Liver (tissue), 8 donors: ENCODE measurements at regions not wholly inside any gene's neighbourhood (a gene's known extent, or its start where the extent isn't known, plus 50 kb on each side); places are given as distances from the start of the nearest gene placed in this dataset.

Experiments
- DNase-seq: peaks from one replicate; pipeline ENCODE4 v3.0.0-alpha.2; 2017; ENCODE audit warnings: low spot score
- H3K27ac ChIP-seq, 2 donors: one replicate each; pipeline ENCODE4 v1.7.0; 2013; ENCODE audit warnings: inconsistent platforms in 2 of 2, low read length in 2 of 2, control low read depth in 1 of 2, low read depth in 1 of 2, mild to moderate bottlenecking in 1 of 2
- H3K27me3 ChIP-seq, 4 donors: one replicate each; pipeline versions ENCODE4 v1.6.1 to v1.7.0; 2013; ENCODE audit warnings: low read length in 3 of 4, inconsistent platforms in 1 of 4, mild to moderate bottlenecking in 1 of 4, moderate library complexity in 1 of 4; ENCODE audit not compliant: control insufficient read depth in 4 of 4, insufficient read depth in 4 of 4
- H3K36me3 ChIP-seq, 4 donors: one replicate each; pipeline versions ENCODE4 v1.6.1 to v1.7.0; 2013; ENCODE audit warnings: low read length in 3 of 4, mild to moderate bottlenecking in 3 of 4, low read depth in 1 of 4, moderate library complexity in 1 of 4; ENCODE audit not compliant: control insufficient read depth in 4 of 4, insufficient read depth in 3 of 4
- H3K4me1 ChIP-seq, 4 donors: one replicate each; pipeline versions ENCODE4 v1.6.1 to v1.7.0; 2013; ENCODE audit warnings: low read length in 3 of 4, mild to moderate bottlenecking in 3 of 4, moderate library complexity in 1 of 4; ENCODE audit not compliant: control insufficient read depth in 4 of 4, insufficient read depth in 4 of 4
- H3K4me3 ChIP-seq, 3 donors: one replicate each; pipeline versions ENCODE4 v1.6.1 to v1.7.0; 2013; ENCODE audit warnings: low read length in 3 of 3, control low read depth in 1 of 3, low read depth in 1 of 3, mild to moderate bottlenecking in 1 of 3
- H3K9ac ChIP-seq, 2 donors: one replicate each; pipeline ENCODE4 v1.7.0; 2013; ENCODE audit warnings: low read length in 2 of 2, mild to moderate bottlenecking in 2 of 2, moderate library complexity in 2 of 2, control low read depth in 1 of 2, low read depth in 1 of 2
- H3K9me3 ChIP-seq, 4 donors: one replicate each; pipeline versions ENCODE4 v1.6.1 to v1.7.0; 2013; ENCODE audit warnings: low read length in 3 of 4; ENCODE audit not compliant: control insufficient read depth in 4 of 4
- ATF3 ChIP-seq: IDR thresholded peaks from 2 replicates; pipeline ENCODE4 v1.6.1; 2016; ENCODE audit warnings: antibody characterized with exemption
- CTCF ChIP-seq: fragments of 150-350 bp; IDR thresholded peaks from 2 replicates; pipeline ENCODE4 v1.5.1; 2017; ENCODE audit warnings: improper control_type of control experiment, low read depth, low read length; ENCODE audit not compliant: missing input control
- EGR1 ChIP-seq, 2 donors: IDR thresholded peaks; 2 replicates each; pipeline ENCODE4 v1.6.1; 2016 to 2018; ENCODE audit warnings: antibody characterized with exemption in 2 of 2, low read depth in 2 of 2
- FOXA1 ChIP-seq: IDR thresholded peaks from 2 replicates; pipeline ENCODE4 v1.6.1; 2016; ENCODE audit warnings: antibody characterized with exemption
- FOXA2 ChIP-seq: IDR thresholded peaks from 2 replicates; pipeline ENCODE4 v1.6.1; 2016; ENCODE audit warnings: antibody characterized with exemption
- GABPA ChIP-seq, 2 donors: IDR thresholded peaks in 1 of 2; conservative IDR thresholded peaks in 1 of 2; 2 replicates each; pipeline ENCODE4 v1.6.1; 2016; ENCODE audit warnings: antibody characterized with exemption in 2 of 2, mild to moderate bottlenecking in 1 of 2, moderate library complexity in 1 of 2
- HNF4A ChIP-seq, 2 donors: conservative IDR thresholded peaks; 2 replicates each; pipeline ENCODE4 v1.6.1; 2016; ENCODE audit warnings: antibody characterized with exemption in 2 of 2, mild to moderate bottlenecking in 2 of 2
- HNF4G ChIP-seq: IDR thresholded peaks from 2 replicates; pipeline ENCODE4 v1.6.1; 2016; ENCODE audit warnings: antibody characterized with exemption
- JUND ChIP-seq, 2 donors: IDR thresholded peaks; 2 replicates each; pipeline ENCODE4 v1.6.1; 2016; ENCODE audit warnings: antibody characterized with exemption in 2 of 2
- MAX ChIP-seq: IDR thresholded peaks from 2 replicates; pipeline ENCODE4 v1.6.1; 2016; ENCODE audit warnings: antibody characterized with exemption
- NR2F2 ChIP-seq: IDR thresholded peaks from 2 replicates; pipeline ENCODE4 v1.6.1; 2016; ENCODE audit warnings: antibody characterized with exemption
- RAD21 ChIP-seq, 2 donors: IDR thresholded peaks; 2 replicates each; pipeline ENCODE4 v1.6.1; 2016; ENCODE audit warnings: antibody characterized with exemption in 2 of 2, mild to moderate bottlenecking in 2 of 2
- REST ChIP-seq: IDR thresholded peaks from 2 replicates; pipeline ENCODE4 v1.6.1; 2016; ENCODE audit warnings: antibody characterized with exemption, mild to moderate bottlenecking
- RXRA ChIP-seq, 2 donors: IDR thresholded peaks; 2 replicates each; pipeline ENCODE4 v1.6.1; 2017 to 2018; ENCODE audit warnings: antibody characterized with exemption in 2 of 2, mild to moderate bottlenecking in 1 of 2
- SP1 ChIP-seq: IDR thresholded peaks from 2 replicates; pipeline ENCODE4 v1.6.1; 2018; ENCODE audit warnings: antibody characterized with exemption, mild to moderate bottlenecking
- TAF1 ChIP-seq: conservative IDR thresholded peaks from 2 replicates; pipeline ENCODE4 v1.6.1; 2016; ENCODE audit warnings: antibody characterized with exemption, mild to moderate bottlenecking
- YY1 ChIP-seq: IDR thresholded peaks from 2 replicates; pipeline ENCODE4 v1.6.1; 2016; ENCODE audit warnings: antibody characterized with exemption, mild to moderate bottlenecking
- ZBTB33 ChIP-seq: IDR thresholded peaks from 2 replicates; pipeline ENCODE4 v1.6.1; 2016; ENCODE audit warnings: antibody characterized with exemption
- WGBS: extraction: QIAGEN DNeasy Blood & Tissue Kit; methylation state at CpG from one replicate; pipeline ENCODE4 v1.1.7; 2013; 5-methylcytosine and 5-hydroxymethylcytosine counted together
- donor health status: healthy.
- donor health status: healthy.
- donor health status: healthy.
- donor health status: healthy.
- donor health status: healthy.

- TF ChIP-seq NR2F2 (peak; percentile 60), JUND (IDR thresholded peaks at IDR 0.05) (no peak), RXRA (IDR thresholded peaks at IDR 0.05) (peak in 1 of 2 donors; percentile 30), RAD21 (IDR thresholded peaks at IDR 0.05) (no peak)
- DNase-seq: no peak
- H3K9ac ChIP-seq: no peak overlapping the region
- H3K4me1 ChIP-seq: no peaks in the 10 kb centered on the region
- H3K36me3 ChIP-seq: no peaks in the 10 kb centered on the region
- H3K4me3 ChIP-seq: no peak overlapping the region
- peaks cover 0 to 1% (median 0%) of the 10 kb centered on the region in 4 donors for H3K9me3 ChIP-seq
- H3K27ac ChIP-seq: no peak overlapping the region
- WGBS: 74% methylated on average over 4 of the region's 4 CpGs
- peaks cover 0 to 2% (median 0%) of the 10 kb centered on the region in 4 donors for H3K27me3 ChIP-seq
Measured at GRCh38 chr1:232328486-232329102, 301.3 kb downstream of the SIPA1L2 start.

GRCh38 chr1:232327899-232328298 is 302.0 kb downstream of the SIPA1L2 start:
- H3K4me3 ChIP-seq: no peak overlapping the region
- peaks cover 0 to 2% (median 0%) of the 10 kb centered on the region in 4 donors for H3K27me3 ChIP-seq
- H3K4me1 ChIP-seq: no peaks in the 10 kb centered on the region
- no peak overlapping the region for H3K27ac ChIP-seq
- H3K9me3 ChIP-seq: peaks cover 0 to 1% (median 0%) of the 10 kb centered on the region in 4 donors
- H3K9ac ChIP-seq: no peak overlapping the region
- TF ChIP-seq RAD21 (IDR thresholded peaks at IDR 0.05) (no peak), TAF1 (no peak), HNF4G (no peak), FOXA1 (no peak), FOXA2 (no peak), ZBTB33 (no peak), CTCF (no peak), SP1 (no peak), HNF4A (conservative IDR thresholded peaks at IDR 0.05) (no peak), GABPA (IDR thresholded peaks at IDR 0.05 in 1 of 2, conservative IDR thresholded peaks at IDR 0.05 in 1 of 2) (no peak), YY1 (no peak), NR2F2 (no peak), EGR1 (IDR thresholded peaks at IDR 0.05; ENCODE audit: low read depth in 2 of 2) (no peak), ATF3 (no peak), JUND (IDR thresholded peaks at IDR 0.05) (no peak), RXRA (IDR thresholded peaks at IDR 0.05) (no peak), MAX (no peak), REST (no peak)
- 73% methylated on average over 5 of the region's 5 CpGs for WGBS
- no peak for DNase-seq
- no peaks in the 10 kb centered on the region for H3K36me3 ChIP-seq
